GM19467 (cell line): ENCODE measurements at regions not wholly inside any gene's neighbourhood (a gene's known extent, or its start where the extent isn't known, plus 50 kb on each side); places are given as distances from the start of the nearest gene placed in this dataset.
"Not testable (repeated sequence)": the region's sequence is repeated elsewhere in the genome, so short reads cannot be mapped to it uniquely, and the experiment has no call there.

Source experiments
- ATAC-seq: cut with Tn5 transposase; IDR thresholded peaks from one replicate; pipeline ENCODE4 v1.9.1; 2021; ENCODE audit warnings: mild to moderate bottlenecking, moderate library complexity; ENCODE audit not compliant: unreplicated experiment

- ATAC-seq = peak; percentile 72
These were observed 133.3 kb downstream of the TBC1D2B start for GRCh38 chr15:77944002-77944867.

DNA sequence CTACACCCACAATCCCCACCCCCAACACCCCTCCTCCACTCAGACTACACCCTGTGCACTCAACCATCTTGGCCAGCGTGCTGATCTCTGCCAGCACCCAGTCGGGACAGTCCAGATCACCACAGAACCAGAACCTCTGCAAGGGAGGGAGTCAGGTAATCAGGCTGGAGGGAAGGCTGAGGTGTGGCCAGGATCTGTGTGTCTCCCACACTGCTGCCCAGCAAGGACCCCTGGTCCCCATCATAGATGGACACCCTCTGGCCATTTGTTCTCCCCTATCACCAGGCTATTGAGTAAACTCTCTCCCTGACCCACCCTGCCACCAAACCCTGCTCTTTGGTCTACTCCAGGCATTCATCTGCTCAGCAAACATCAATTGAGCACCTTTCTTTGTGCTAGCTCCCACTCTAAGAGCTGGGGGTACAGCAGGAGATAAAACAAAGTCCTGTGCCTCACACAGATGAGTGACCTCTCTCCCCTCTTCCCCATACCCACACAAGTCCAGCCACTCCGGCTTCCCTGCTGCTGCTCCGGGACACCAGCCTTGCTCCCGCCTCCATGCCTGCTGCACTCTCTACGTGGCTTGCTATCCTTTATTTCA, 134.8 kb downstream of the TBC1D2B start:
- no peak for ATAC-seq

GRCh38 chr15:77941090-77941827, 136.3 kb downstream of the TBC1D2B start:
- not testable (repeated sequence) for ATAC-seq

DNA sequence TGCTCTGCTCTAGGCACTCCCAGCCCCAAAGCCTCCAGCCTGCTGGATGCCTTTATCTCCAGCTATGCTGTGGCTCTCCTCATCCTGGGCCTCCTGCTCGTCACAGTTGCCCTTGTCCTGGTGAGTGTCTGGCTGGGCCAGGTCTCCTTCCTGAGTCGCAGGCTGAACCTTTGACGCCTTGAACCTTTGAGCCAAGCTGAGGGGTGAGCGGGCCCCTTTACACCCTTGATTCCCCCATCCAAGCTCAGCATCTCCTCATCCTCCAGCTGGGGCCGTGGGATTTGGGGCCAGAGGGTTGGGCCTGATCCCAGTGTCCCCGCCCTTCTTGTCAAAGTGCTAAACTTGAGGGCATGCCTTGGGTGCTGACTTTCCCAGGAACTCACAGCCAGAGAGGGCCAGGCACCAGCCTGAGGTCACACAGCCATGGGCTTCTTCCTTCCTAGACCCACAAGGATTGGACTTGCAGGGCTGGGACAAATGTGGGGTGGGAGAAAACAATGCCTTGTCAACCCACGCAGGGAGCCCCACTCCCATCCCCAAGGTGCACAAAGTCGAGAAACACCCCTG, 137.0 kb downstream of the TBC1D2B start:
- ATAC-seq = no peak

GRCh38 chr15:77939851-77940250, 137.7 kb downstream of the TBC1D2B start:
- no peak for ATAC-seq

DNA sequence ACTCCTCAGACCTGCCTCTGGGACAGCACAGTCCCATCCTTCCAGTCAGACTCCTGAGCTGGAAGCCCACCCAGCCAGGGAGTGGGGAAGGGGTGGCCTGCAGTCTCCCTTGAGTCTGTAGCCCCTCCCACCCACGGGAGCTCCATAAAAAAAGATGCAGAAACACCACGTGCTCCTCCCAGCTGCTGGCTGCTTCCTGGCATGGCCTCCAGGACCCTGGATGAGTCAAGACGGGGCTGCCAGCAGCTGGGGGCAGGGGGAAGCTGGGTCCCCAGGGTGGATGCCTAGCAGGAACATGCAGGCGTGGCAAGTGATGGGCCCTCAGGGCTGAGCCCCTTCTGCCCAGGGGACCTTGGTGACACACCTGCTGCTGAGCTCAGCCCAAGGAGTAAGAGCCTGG, 138.5 kb downstream of the TBC1D2B start:
- ATAC-seq = not testable (repeated sequence)

DNA sequence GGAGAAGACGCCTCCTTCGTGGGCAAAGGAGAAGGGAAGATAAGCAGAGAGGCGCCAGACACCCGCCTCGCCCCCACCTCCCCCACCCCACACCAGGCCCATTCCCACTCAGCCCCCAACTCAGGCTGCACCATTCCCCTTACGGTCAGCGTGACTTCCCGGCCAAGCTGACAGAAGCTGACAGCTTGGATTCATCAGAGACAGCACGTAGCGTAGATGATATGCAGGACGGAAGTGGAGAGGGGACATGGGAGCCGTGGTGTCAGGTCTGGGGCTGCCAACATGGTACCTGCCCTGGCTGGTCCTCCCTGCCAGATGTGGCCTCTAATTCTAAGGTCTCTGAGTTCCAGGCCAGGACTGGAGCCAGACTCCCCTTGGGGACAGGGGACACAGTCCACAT, 139.0 kb downstream of the TBC1D2B start:
- not testable (repeated sequence) for ATAC-seq

DNA sequence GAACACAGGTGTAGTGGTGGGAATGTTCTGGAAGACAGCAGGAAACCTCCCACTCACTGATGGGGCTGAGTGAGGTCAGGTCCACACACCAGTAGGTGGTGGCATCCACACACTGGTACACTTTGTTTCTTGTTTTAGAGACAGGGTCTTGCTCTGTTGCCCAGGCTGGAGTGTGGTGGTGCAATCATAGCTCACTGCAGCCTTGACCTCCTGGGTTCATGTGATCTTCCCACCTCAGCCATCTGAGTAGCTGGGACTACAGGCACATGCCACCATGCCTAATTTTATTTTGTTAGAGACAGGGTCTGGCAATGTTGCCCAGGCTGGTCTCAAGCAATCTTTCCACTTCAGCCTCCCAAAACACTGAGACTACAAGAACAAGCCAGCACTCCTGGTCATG, 140.9 kb downstream of the TBC1D2B start:
- not testable (repeated sequence) for ATAC-seq

DNA sequence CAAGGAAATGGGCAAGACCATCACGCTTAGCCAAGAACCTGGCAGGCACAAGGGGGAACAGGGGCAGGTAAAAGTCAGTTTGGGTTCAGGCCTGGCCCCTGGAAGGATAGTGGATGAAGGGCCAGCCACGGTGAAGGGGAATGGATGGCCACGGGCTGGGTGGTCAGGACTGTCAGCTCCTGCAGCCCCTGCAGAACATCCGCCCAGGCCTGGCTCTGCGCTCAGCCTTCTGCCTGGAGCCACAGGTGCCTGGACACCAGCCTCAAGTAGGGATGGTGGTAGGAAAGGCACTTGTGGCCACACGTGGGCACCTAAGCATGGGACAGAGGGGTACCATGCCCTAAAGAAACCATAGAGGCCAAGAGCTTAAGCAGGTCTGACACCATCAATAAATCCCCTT, 143.0 kb downstream of the TBC1D2B start:
- not testable (repeated sequence) for ATAC-seq

DNA sequence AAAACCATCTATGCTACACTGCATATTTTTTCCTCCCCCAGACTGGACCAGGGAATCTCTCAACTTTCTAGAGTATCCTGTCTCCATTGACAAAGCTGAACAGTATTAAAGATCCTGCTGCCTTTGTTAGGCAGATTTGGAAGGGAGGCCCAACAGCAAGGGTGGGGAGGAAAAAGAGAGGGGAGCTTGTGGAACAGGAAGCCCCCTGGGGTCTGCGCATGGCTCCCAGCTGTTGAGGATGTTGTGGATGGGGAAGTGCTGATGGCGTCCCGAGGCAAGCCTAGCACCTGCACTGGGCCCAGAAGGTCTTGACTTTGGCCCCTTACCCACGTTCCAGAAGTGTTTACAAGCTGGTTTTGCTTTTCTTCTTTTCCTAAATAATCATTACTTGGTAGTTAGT, 146.6 kb downstream of the TBC1D2B start:
- not testable (repeated sequence) for ATAC-seq

DNA sequence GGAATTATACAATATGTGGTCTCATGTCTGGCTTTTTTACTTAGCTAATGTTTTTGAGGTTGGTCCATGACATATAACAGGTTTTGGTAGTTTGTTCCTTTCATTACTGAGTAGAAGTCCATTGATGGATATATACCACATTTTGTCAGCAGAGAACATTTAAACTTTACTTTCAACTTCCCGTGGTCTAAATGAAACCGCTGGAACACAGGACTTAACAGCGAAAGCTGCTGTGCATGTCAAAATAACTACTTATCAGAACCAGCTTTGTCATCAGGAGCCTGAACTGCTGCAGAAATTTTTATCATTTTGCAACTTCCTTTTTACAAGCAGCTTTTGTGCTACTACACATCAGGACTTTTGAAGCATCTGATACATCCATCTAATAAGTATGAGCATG, 147.0 kb downstream of the TBC1D2B start:
- not testable (repeated sequence) for ATAC-seq

GRCh38 chr15:77926789-77927188, 150.7 kb downstream of the TBC1D2B start:
- not testable (repeated sequence) for ATAC-seq

- ATAC-seq = not testable (repeated sequence)
These were observed 151.2 kb downstream of the TBC1D2B start for GRCh38 chr15:77926296-77926695.

DNA sequence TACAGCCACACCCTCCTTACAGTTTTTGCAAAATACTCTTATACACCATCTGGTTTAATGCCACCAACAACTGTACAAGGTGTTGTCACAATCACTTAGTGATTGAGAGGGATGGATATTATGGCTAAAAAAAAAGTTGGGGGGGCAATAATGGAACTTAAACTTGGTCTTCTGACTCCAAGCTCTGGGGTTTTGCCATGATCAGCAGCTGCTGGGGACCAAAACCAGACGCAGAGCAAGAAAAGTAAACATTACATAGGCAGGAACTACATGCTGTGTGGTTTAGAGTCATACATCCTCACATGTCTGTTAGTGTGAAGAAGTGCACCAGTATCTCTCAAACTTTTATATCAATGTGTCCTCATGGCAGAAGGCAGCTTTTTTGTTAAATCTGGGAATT, 152.4 kb downstream of the TBC1D2B start:
- ATAC-seq = not testable (repeated sequence)

GRCh38 chr15:77921664-77922063, 155.8 kb downstream of the TBC1D2B start:
- no peak for ATAC-seq

DNA sequence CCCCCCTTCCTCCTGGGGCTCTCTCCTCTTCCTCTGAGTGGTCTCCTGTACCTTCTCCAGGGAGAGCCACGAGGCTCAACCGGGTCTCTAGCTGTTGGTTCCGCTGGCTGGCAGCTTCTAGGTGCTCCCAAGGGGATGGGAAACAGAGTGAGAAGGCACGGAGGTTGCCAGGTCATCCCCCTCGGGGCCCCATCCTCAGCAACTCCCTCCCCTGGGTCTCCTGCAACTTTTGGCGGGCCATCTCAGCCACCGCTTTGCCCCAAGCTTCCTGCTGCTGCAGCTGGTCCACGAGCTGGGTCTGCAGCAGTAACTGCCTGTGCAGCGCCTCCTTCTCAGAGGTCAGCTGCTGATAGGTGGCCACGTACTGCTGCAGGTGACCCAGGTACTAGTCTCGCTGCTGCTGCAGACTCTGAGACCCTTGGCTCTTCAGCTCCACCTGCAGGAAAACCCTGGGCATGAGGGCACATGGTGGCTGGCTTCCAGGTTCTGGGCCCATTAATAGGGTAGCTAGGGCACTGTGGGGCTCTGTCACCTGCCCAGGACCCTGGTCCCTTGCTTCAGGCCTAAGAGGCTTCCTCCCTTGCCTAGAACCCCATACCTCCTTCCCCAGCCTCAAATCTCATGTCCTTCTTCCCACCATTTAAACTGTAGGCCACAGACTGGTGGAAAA, 160.4 kb downstream of the TBC1D2B start:
- not testable (repeated sequence) for ATAC-seq

DNA sequence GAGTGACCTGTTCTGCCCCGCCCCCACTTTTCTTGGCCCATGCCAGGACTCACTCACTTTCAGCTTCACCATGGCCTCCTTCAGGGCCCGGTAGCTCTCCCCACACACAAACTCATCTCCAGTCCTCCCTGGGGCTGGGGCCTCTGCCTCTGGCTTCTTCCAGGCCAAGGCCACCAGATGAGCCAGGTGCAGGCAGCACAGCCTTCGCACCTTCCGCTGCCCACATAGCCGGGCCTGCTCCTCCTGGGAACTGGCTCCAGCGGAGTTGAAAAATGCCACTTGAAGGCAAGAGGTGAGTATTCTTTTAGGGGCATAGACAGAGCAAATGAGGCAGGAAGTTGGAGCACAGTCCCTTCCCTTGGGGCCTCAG, 161.6 kb downstream of the TBC1D2B start:
- not testable (repeated sequence) for ATAC-seq

DNA sequence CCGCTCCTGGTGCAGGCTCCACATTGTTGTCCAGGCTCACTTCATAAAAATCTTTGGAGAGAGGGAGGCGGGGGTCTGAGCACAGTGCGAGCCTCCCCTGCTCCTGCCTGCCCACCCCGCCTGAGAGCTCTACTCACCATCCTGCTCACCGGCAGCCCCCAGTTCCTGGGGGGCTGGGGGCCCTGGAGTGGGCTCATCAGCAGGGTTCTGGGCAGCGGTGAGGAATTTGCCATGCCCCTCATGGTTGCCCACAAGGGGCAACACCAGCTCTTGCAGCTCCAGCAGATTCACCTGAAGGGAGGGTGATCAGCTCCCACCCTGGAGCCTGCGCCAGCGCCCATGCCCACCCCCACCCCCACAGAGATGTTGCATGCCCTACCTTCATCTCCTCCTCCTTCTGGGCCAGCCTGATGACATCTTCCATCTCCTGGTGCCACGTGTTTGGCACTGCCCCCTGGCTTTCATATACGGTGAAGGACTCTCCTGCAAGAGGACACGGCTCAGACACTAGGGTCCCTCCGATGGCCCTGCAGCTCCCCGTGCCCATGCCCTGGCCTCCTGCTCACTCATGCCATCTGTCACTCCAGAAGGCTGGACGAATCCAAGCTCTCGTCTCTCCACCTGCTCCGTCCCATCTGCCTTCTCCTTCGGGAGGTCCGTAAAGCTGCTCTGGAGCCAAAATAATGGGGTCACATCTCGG, 162.1 kb downstream of the TBC1D2B start:
- no peak for ATAC-seq

DNA sequence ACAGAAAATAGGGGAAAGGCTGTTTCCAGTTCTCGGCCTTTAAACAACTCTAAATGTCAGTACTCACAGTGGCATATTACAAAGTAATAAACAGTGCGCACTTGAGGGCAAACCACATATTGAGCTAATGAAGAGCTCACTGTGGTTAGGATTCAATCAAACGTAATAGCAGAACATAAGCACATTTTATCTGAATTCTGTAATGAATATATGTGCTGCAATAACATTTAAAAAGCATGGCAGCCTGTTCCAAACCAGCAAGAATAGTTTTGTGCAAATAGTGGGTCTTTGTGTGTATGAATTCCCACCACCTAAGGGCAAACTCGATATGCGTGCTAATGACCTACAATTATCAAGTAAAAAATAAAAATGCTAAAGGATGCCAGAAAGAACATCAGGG, 163.0 kb downstream of the TBC1D2B start:
- not testable (repeated sequence) for ATAC-seq
